ENCODE measurements at regions not wholly inside any gene's neighbourhood (a gene's known extent, or its start where the extent isn't known, plus 50 kb on each side); places are given as distances from the start of the nearest gene placed in this dataset.

DNA sequence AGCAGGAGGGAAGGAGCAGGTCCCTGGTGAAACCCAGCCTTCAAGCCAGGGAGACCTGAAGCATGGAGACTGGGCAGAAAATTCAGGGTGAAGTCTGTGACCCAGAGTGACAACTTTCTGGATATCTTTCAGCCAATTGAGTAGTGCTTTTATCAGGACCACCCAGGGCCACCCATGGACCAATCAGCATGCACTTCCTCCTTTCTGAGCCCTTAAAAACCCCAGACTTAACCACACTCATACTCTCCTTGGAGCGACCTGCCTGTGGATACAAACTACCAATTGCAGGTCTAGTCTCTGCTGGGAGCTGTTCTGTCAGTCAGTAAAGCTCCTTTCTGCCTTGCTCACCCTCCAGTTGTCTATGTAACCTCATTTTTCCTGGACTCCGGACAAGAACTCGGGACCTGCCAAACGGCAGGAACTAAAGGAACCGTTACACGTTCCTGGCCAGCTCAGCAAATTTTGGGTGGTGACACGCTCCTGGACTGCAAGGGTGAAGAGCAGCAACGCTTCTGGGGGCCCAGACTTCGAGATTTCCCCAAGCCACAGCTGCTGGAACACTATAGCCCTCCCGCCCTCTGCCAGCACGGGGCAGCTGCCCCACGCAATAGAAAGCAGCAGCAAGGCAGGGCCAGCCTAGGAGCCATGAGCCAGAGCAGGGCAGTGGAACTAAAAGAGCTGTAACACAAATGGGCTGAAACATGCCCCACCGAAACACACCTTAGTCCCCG, 1183.4 kb downstream of the AMY1C start:
- DNase-seq, result no peak
- in situ Hi-C loops (cut with HindIII; ENCODE audit: low pct_ligation_motif_present, low pct_unique_long_range_greater_than_20kb, low sequenced_read_pairs), result no loop called here

DNA sequence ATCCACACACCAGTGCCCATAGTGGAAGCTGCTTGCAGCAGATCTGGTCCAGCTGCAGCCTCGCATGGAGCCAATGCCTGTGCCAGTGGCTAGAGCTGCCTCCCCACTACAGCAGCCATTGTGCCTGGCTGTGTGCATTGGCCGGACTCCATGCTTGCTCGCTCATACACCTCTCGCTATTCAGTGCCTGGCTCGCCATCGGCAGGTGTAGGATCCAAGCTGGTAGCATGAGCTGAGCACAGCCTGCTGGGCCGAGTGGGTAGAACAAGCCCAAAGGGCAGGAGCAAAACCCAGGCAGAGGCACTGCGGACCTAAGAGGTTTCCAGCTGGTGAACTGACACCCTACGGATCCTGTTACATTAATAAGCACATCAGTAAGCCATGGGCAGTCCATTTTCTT, 1184.1 kb downstream of the AMY1C start:
- no peak for DNase-seq
- in situ Hi-C loops (cut with HindIII; ENCODE audit: low pct_ligation_motif_present, low pct_unique_long_range_greater_than_20kb, low sequenced_read_pairs), result no loop called here

DNA sequence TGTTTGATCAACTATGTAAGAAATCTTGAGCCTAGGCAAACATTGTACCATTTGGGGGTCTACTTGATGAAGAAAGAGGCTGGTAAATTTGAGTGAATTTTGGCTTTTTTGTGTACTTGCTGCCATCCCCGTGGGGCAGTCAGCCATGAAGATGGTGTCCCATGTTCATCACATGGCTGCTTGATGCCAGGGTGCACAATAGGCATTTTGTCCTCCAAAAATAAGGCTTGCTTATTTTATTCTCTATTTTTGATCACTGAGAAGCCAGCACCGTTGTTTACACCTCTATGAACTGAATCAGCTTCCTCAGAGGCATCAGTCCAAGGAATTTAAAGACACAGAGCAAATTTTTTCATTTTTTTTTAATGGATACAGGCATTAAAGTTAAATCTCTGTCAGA, 1195.7 kb downstream of the AMY1C start:
- no peak for DNase-seq
- in situ Hi-C loops (cut with HindIII; ENCODE audit: low pct_ligation_motif_present, low pct_unique_long_range_greater_than_20kb, low sequenced_read_pairs), result no loop called here

DNA sequence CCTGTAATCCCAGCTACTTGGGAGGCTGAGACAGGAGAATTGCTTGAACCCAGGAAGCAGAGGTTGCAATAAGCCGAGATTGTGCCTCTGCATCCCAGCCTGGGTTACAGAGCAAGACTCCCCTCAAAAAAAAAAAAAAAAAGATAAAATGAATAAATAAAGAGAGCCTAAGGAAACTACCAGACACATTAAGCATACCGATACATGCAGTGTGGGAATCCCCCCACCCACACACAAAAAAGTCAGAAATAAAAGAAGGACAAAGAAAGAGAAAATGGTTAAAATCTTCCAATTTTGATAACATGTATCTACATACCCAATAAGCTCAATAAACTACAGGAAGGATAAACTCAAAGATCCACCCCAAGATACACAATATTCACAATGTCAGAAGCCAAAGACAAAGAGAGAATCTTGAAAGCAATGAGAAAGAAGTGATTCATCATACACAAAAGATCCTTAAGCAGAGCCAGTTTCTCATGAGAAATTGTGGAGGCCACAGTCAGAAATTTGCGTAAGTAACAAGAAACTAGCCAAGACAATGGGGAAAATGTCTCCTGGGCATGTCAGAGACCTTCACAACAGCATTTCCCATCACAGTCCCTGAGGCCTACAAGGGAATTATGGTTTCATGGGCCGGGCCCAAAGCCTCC, 1197.0 kb downstream of the AMY1C start:
- in situ Hi-C loops (cut with HindIII; ENCODE audit: low pct_ligation_motif_present, low pct_unique_long_range_greater_than_20kb, low sequenced_read_pairs), result no loop called here
- DNase-seq, result no peak

DNA sequence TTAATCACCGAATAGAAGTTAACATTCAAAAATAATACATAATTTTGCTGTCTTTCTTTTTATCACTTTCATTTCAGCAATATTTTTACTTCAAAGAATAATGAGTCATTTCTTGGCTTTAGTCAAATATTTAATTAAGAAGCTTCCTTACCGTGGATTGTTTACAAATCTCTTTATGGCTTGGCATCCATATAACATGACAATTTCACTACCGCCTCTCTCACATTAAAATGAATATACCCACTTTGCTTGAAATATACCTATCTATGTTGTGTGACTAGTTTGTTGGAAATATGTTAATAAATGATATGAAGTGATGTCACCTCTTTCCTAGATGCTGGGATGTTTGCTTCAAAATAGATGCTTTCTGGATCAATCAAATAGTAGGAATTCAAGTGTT, 1203.9 kb downstream of the AMY1C start:
- no peak for DNase-seq
- in situ Hi-C loops (cut with HindIII; ENCODE audit: low pct_ligation_motif_present, low pct_unique_long_range_greater_than_20kb, low sequenced_read_pairs), result no loop called here

DNA sequence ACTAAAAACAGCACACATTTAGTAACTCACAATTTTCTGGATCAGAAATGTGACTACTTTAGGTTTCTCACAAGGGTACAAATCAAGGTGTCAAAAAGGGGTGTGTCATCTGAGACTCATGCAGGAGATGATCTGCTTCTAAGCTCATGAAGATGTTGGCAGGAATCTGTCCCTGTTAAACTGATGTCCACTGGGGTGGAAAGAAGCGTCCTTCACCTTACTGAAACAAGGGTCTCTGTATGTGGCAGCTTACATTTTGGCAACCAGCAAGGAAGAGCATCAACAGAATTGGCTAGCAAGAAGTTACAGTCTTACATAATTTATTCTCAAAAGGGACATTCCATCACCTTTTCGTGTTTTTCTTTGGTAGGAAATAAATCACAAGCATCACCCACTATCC, 1223.8 kb downstream of the AMY1C start:
- in situ Hi-C loops (cut with HindIII; ENCODE audit: low pct_ligation_motif_present, low pct_unique_long_range_greater_than_20kb, low sequenced_read_pairs), result no loop called here
- DNase-seq, result no peak

DNA sequence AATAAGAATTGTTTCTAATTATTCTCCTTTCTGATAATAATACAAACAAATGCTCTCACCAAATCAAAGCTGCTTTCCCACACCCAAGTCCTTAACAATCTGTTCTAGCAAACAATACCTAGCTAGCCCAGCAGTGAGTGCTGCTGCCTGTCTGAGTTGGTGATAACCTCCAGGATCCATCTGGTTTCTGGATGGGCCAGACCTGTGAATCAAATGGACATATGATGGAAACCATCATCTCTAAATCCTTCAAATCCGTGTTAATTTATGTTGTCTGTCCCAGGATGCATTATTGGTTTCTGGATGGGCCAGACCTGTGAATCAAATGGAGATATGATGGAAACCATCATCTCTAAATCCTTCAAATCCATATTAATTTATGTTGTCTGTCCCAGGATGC, 1230.0 kb downstream of the AMY1C start:
- no peak for DNase-seq
- in situ Hi-C loops (cut with HindIII; ENCODE audit: low pct_ligation_motif_present, low pct_unique_long_range_greater_than_20kb, low sequenced_read_pairs), result no loop called here

DNA sequence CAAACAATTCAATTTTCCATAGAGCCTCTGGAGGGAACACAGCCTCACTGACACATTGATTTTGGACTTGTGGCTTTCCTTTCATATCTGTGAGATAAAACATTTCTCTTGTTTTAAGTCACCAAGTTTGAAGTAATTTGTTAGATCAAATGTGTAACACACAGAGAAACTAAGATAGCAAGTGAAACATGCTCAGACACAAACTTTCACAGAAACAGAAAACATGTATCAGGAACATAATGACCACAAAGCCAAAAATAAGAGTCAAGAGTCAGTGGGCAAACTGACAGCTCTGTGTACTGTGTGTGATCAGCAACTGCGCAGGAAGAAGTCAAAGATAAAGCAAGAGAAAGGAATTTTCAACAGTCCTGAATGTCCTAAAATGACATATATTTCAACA, 1237.5 kb downstream of the AMY1C start:
- in situ Hi-C loops (cut with HindIII; ENCODE audit: low pct_ligation_motif_present, low pct_unique_long_range_greater_than_20kb, low sequenced_read_pairs), result no loop called here
- no peak for DNase-seq

DNA sequence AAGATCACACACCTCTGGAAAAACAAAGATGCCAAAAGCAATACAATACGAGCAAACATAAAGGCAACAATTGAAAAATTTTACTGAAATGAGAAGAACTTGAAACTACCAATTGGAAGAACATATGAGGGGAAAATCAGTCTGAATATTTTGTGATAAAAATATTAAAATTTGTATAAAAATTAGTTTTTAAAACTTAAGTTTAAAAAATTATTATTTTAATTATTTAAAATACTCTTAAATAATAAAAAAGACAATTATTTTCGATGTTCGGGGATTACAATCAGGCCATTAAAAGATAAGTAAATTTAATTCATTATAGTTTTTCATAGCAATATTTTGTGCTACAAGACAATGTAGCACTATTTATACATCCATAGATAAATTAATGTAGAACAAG, 1239.3 kb downstream of the AMY1C start:
- DNase-seq, result no peak

DNA sequence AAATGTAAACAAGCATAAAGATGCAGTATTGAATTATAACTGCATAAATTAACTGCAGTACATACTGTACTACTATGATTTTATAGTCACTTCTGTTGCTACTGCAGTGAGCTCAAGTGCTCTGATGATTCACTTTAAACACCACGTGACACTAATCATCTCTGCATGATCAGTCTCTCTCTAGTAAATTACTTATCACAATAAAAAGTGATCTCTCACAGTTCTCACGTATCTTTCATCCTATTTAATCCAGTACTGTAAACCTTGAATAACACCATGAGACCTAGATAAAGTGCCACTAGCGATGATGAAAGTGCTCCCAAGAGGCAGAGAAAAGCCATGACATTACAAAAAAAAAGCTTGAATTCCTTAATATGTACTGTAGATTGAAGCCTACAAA, 1242.0 kb downstream of the AMY1C start:
- in situ Hi-C loops (cut with HindIII; ENCODE audit: low pct_ligation_motif_present, low pct_unique_long_range_greater_than_20kb, low sequenced_read_pairs), result no loop called here
- DNase-seq, result peak; percentile 1

More for the DNA sequence above, 1239.3 kb downstream of the AMY1C start:
- in situ Hi-C loops (cut with HindIII; ENCODE audit: low pct_ligation_motif_present, low pct_unique_long_range_greater_than_20kb, low sequenced_read_pairs), result no loop called here

DNA sequence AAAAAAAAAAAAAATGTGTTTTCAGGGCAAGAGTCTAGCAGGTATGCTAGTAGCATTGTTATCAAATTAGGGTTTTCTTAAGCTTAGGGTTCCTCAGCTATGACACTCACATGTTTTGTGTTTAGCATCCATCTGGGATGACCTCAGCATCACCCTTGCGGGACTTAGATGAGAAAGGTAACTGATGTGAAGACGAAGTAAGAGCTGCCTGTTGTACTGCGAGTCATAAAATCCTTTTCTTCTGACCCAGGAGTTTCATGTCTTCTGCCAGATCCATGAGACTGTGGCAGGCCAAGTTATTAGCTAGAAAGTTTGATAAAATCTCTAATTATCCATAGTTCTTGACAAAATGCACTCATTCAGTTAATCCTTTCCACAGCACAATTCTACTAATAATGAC, 1251.1 kb downstream of the AMY1C start:
- in situ Hi-C loops (cut with HindIII; ENCODE audit: low pct_ligation_motif_present, low pct_unique_long_range_greater_than_20kb, low sequenced_read_pairs), result no loop called here
- no peak for DNase-seq

DNA sequence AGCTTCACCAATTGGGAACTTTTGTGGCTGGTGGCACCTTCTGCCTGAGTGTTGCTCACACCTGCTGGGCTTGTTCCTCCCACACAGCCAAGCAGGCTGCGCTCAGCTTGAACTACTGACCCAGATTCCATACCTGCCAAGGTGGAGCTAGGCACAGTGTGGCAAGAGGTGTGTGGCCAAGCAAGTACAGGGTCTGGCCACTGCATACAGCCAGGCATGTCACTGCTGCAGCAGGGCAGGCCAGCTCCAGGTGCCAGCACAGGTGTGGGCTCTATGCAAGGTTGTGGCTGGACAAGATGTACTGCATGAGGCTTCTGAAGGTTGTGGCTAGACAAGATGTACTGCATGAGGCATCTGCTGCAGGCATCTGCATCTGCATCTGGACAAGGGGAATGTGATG, 1254.8 kb downstream of the AMY1C start:
- in situ Hi-C loops (cut with HindIII; ENCODE audit: low pct_ligation_motif_present, low pct_unique_long_range_greater_than_20kb, low sequenced_read_pairs), result no loop called here
- DNase-seq, result no peak

DNA sequence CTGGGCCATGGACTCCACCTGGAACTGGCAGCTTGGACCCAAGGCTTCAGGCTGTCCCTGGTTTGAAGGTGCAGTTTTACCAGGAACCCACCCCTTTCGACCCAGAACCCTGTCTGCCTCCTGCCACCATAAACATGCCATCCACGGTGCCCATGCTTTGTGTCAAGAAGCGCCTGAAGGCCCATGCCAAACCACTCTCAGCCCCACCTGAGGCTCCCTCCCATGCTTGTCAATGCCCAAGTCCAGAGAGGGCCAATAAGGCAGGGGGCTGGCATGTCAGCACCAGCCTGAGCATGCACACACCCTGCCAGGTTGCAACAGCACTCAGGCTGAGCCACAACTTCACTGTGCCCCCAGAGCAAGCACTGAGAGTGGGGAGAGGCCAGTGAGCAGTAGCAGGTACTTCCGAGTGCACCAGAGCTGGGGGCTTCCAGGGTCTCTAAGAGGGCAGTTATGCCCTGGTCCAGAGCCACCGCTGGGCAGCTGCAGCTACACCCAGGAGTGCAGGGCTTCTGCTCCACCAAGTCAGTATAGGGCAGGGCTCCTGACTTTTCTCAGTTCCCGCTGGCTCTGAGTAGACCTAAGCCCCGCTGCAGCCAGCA, 1256.0 kb downstream of the AMY1C start:
- DNase-seq, result no peak
- in situ Hi-C loops (cut with HindIII; ENCODE audit: low pct_ligation_motif_present, low pct_unique_long_range_greater_than_20kb, low sequenced_read_pairs), result no loop called here

DNA sequence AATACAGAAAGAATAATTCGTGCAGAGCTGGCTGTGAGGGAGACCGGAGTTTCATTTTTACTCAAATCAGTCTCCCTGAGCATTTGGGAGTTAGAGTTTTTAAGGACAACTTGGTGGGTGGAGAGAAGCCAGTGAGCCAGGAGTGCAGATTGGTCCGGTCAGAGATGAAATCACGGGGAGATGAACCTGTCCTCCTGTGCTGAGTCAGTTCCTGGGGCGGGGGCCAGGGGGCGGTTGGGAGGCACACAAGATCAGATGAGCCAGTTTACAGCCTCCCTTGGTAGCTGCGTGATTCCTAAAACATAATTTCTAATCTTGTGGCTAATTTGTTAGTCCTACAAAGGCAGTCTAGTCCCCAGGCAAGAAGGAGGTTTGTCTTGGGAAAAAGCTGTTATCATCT, 1267.9 kb downstream of the AMY1C start:
- in situ Hi-C loops (cut with HindIII; ENCODE audit: low pct_ligation_motif_present, low pct_unique_long_range_greater_than_20kb, low sequenced_read_pairs), result no loop called here
- no peak for DNase-seq

DNA sequence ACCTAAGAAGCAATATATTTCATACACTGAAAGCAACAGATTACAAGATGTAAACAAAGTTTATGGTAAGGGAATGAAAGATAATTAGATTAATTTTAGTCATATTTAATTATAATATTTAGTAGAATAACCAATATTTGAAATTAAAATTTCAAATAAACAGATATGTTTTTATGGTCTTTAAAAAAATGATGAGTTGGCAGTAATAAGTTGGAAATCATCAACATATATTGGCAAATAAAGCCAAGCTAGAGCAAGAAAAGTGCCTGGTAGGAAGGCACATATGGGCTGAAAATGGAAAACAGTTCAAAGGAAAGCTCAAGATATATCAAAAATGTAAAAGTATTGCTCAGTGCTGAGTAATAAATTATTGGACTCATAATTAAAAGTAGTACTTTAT, 1274.0 kb downstream of the AMY1C start:
- DNase-seq, result no peak
- in situ Hi-C loops (cut with HindIII; ENCODE audit: low pct_ligation_motif_present, low pct_unique_long_range_greater_than_20kb, low sequenced_read_pairs), result no loop called here

DNA sequence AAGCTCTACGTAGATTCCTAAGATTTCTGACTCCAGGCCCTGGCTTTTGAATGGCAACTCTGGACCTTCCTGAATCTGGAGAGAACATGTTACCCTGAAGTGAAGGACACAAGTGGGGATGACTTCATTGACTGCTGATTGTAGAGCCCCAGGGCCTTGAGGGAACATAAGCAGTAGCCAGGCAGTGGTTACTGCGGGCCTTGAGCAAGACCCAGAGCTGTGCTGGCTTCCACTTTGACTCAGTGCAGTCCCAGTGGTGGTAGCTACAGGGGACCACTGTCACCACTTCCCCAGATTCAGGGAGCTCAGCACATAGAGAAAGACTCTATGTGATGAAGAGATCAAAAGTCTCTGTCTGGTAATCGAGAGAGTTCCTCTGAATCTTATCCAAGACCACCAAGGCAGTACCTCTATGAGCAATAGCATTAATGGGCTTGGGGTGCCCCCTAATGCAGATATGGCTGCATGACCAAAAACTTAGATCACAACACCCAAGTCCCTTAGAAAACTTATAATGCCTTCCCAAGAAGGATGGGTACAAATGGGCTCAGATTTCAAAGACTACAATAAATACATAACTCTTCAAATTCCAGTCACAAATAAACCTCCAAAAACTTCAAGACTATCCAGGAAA, 1278.3 kb downstream of the AMY1C start:
- DNase-seq, result no peak
- in situ Hi-C loops (cut with HindIII; ENCODE audit: low pct_ligation_motif_present, low pct_unique_long_range_greater_than_20kb, low sequenced_read_pairs), result no loop called here

DNA sequence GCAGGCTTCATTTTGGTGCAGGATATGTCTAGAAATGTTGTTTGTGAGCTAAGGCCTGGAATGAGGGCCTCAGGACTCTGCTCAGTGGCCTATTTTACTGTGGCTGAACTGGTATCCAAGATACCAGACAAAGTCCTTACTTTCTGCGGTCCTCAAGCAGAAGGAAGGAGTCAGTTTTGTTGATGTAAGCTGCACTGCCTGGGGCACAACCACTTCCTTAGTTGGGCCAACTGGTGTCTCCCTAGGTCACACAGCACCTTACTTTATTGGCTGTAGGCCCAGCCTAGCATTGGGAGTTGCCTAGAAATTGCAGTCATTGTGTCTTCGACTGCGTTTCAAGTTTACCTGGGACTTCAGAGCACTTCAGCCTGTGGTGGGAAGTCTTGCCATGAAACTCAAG, 1322.7 kb downstream of the AMY1C start:
- in situ Hi-C loops (cut with HindIII; ENCODE audit: low pct_ligation_motif_present, low pct_unique_long_range_greater_than_20kb, low sequenced_read_pairs), result no loop called here
- no peak for DNase-seq

DNA sequence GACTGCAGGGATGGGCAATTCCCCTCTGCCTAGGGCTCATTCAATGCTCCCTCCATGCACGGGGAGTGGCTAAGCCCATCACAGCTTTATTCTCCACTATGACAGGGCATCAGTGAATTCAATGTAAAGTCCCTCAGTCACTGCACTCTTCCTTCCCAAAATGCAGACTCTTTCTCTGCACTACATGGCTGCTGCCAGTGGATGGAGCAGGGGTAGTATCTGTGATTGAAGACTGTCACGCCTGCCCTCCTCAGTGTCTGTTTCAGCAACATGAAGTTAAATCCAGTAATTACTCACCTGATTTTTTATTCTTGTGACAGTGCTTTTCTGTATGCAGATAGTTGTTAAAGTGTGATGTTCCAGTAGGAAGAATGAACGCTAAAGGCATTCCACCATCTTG, 1323.2 kb downstream of the AMY1C start:
- DNase-seq, result no peak
- in situ Hi-C loops (cut with HindIII; ENCODE audit: low pct_ligation_motif_present, low pct_unique_long_range_greater_than_20kb, low sequenced_read_pairs), result no loop called here

DNA sequence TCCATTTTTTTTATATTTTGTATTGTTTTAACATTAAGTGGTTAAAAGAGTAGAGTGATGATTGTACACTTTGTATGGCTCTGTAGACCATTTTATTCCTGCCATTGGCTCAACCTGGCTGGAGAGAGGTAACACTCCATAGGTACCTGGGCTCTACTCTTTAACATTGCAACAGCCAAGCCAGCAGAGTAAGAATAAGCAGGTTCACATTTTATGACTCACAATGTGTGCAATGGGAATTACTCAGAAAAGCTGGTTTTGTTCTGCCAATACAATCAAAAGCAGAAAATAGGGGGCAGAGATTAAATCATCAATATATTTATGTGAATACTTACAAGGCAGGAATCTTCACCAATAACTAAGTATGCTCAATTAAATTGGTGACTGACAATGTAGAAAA, 1324.0 kb downstream of the AMY1C start:
- no peak for DNase-seq
- in situ Hi-C loops (cut with HindIII; ENCODE audit: low pct_ligation_motif_present, low pct_unique_long_range_greater_than_20kb, low sequenced_read_pairs), result no loop called here

DNA sequence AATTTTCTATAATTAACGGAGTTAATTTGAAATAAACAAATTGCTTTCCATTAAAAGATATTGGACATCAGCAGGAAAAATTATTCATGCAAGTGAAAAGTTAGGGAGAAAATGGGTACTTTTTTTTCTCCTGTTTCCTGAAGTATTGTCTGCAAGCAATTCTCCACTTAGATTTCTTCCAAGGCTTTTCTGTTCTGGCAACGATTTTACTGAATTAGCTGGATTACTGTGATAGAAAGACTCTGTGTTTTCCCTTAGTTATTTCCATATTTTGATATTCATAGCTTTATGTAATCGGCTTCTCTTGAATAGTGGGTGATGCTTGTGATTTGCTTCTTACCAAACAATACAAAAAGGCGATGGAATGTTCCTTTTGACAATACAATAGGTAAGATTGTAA, 1333.9 kb downstream of the AMY1C start:
- in situ Hi-C loops (cut with HindIII; ENCODE audit: low pct_ligation_motif_present, low pct_unique_long_range_greater_than_20kb, low sequenced_read_pairs), result no loop called here
- DNase-seq, result no peak

Data from ACHN (cell line).